ENCODE measurements at regions not wholly inside any gene's neighbourhood (a gene's known extent, or its start where the extent isn't known, plus 50 kb on each side); places are given as distances from the start of the nearest gene placed in this dataset.

DNA sequence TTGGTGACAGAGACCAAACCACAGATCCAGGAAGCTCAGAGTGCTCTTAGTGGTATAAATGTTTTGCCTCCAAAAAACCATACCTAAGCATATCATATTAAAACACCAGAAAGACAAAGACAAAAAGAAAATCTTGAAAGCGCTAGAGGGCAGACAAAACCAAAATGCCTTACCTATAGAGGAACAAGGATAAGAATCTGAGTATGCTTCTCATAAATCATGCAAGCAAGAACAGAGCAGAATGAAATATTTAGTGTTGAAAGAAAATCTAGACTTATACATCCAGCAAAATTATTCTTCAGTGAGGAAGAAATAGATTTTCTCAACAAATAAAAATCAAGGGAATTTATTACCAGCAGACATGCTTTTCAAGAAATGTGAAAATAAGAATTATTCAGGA is 941.0 kb upstream of the INTU start:
- Histone ChIP-seq H3K9me3 (ENCODE audit: low read length) (no peaks in the 10 kb centered on the region), H3K9ac (ENCODE audit: insufficient read depth, low read depth, low read length) (no peak overlapping the region), H2AFZ (ENCODE audit: low read length) (no peak overlapping the region), H3K79me2 (ENCODE audit: insufficient read depth, low read length) (no peaks in the 10 kb centered on the region), H3K36me3 (replicated peaks in 1 of 2; ENCODE audit: control insufficient read depth in 1 of 2, insufficient read depth in 2 of 2, low read length in 2 of 2) (no peaks in the 10 kb centered on the region), H3K27ac (ENCODE audit: extremely low read length, insufficient read depth, low read length) (no peak overlapping the region), H3K4me3 (replicated peaks in 1 of 3; ENCODE audit: insufficient read depth in 1 of 3, low read depth in 2 of 3, low read length in 3 of 3) (no peak overlapping the region), H3K4me1 (ENCODE audit: insufficient read depth, low read length) (no peaks in the 10 kb centered on the region), H3K4me2 (ENCODE audit: low read depth, low read length) (no peak overlapping the region), H4K20me1 (ENCODE audit: insufficient read depth, low read length) (no peaks in the 10 kb centered on the region), H3K27me3 (ENCODE audit: control insufficient read depth in 1 of 2, insufficient read depth in 2 of 2, low read length in 2 of 2) (no peaks in the 10 kb centered on the region)
- intact Hi-C loops (cut with micrococcal nuclease; ENCODE audit: unreplicated experiment) (no loop called here), in situ Hi-C loops (cut with HindIII; ENCODE audit: extremely low pct_ligation_motif_present, low pct_unique_long_range_greater_than_20kb) (no loop called here)
- BruUV-seq (replicated peaks): no TSS peak
- 8% methylated on average over 1 of the region's 1 CpG for WGBS (ENCODE audit: low lambda C conversion rate)
- TF ChIP-seq PRPF4 (IDR thresholded peaks at IDR 0.05; ENCODE audit: low read depth, low read length, poor library complexity, severe bottlenecking) (no peak), ATRX (CRISPR knock-in tag; IDR thresholded peaks at IDR 0.05; ENCODE audit: borderline replicate concordance) (no peak), ZNF792 (CRISPR knock-in tag; IDR thresholded peaks at IDR 0.05) (no peak), ZFP36L1 (CRISPR knock-in tag; IDR thresholded peaks at IDR 0.05) (no peak), POLR2A (IDR thresholded peaks at IDR 0.05; ENCODE audit: insufficient read depth in 1 of 2, low read depth in 2 of 2, low read length in 2 of 2) (no peak), HMG20B (CRISPR knock-in tag; conservative IDR thresholded peaks at IDR 0.05) (no peak), IKZF4 (CRISPR knock-in tag; IDR thresholded peaks at IDR 0.05; ENCODE audit: borderline replicate concordance, low read depth, not compliant biosample characterization) (no peak), ZNF367 (CRISPR knock-in tag; IDR thresholded peaks at IDR 0.05; ENCODE audit: borderline replicate concordance) (no peak), HES4 (CRISPR knock-in tag; IDR thresholded peaks at IDR 0.05; ENCODE audit: borderline replicate concordance) (no peak)
- TF ChIP-seq, protein P1, sequence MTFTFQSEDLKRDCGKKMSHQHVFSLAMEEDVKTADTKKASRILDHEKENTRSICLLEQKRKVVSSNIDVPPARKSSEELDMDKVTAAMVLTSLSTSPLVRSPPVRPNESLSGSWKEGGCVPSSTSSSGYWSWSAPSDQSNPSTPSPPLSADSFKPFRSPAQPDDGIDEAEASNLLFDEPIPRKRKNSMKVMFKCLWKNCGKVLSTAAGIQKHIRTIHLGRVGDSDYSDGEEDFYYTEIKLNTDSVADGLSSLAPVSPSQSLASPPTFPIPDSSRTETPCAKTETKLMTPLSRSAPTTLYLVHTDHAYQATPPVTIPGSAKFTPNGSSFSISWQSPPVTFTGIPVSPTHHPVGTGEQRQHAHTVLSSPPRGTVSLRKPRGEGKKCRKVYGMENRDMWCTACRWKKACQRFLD (CRISPR knock-in tag; IDR thresholded peaks at IDR 0.05; ENCODE audit: borderline replicate concordance): no peak
- POLR2A ChIA-PET: no interaction called here
- ATAC-seq: no peak
- no peak for FAIRE-seq
- CTCF ChIA-PET (ENCODE audit: low intra/inter-chr PET ratio, low total read pairs): no interaction called here
- no peak for DNase-seq (ENCODE audit: low spot score)
